ENCODE measurements at regions not wholly inside any gene's neighbourhood (a gene's known extent, or its start where the extent isn't known, plus 50 kb on each side); places are given as distances from the start of the nearest gene placed in this dataset.

DNA sequence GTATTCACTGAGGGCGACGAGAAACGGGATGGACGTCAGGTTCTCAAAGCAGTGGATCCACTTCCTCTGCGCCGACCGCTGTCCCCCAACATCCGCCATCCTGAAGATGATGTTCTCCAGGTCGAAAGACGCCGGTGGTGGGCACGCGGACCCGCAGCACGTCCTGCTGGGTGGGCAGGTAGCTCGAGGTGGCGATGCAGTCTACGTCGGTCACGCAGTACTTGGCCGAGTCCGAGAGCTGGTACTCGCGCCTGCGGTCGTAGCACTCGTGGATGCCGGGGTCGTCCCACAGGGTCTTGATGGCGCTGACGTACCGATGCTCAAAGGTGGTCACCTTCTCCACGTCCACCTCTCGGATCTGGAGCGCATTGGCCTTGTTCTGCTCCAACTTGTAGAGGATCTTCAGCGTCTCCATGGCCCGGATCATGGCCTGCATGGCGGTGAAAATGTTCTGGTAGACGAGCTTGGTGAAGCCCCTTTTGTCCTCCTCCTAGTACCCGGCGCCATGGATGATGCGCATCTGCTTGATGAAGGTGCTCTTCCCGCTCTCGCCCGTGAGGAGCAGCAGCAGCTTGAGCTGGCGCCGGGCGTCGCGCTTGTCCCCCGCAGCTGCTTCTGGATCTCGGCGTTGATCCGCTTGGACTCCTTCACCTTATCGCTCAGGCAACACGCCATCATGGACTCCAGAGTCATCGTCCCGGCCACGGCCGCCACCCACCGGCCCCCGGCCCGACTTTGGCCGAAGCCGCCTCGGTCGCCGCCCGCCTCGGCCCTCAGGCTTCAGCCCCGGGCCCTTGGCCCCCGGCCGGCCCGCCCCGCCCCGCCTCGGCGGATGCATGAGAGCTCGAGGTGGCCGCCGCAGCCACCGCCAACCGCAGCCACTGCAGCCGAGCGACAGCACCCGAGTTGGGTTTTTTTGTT lies 122.9 kb upstream of the KCTD7 start:
- TF ChIP-seq, protein P1, sequence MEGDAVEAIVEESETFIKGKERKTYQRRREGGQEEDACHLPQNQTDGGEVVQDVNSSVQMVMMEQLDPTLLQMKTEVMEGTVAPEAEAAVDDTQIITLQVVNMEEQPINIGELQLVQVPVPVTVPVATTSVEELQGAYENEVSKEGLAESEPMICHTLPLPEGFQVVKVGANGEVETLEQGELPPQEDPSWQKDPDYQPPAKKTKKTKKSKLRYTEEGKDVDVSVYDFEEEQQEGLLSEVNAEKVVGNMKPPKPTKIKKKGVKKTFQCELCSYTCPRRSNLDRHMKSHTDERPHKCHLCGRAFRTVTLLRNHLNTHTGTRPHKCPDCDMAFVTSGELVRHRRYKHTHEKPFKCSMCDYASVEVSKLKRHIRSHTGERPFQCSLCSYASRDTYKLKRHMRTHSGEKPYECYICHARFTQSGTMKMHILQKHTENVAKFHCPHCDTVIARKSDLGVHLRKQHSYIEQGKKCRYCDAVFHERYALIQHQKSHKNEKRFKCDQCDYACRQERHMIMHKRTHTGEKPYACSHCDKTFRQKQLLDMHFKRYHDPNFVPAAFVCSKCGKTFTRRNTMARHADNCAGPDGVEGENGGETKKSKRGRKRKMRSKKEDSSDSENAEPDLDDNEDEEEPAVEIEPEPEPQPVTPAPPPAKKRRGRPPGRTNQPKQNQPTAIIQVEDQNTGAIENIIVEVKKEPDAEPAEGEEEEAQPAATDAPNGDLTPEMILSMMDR (IDR thresholded peaks at IDR 0.05; ENCODE audit: insufficient read depth, low read depth, low read length) = no peak
- TF ChIP-seq EZH2 (IDR thresholded peaks at IDR 0.05; ENCODE audit: insufficient read depth, low read length) = no peak
